GM12873 (cell line): ENCODE measurements at regions not wholly inside any gene's neighbourhood (a gene's known extent, or its start where the extent isn't known, plus 50 kb on each side); places are given as distances from the start of the nearest gene placed in this dataset.

Experiments
- CTCF ChIP-seq: IDR thresholded peaks from 2 replicates; pipeline ENCODE4 v1.5.1; 2012; ENCODE audit warnings: low read depth, mild to moderate bottlenecking, moderate library complexity, low read length, control low read depth; ENCODE audit not compliant: insufficient read depth; ENCODE audit errors: missing control alignments

- TF ChIP-seq CTCF = no peak
Observed at GRCh38 chr2:34604164-34604563, 1005.1 kb upstream of the FAM98A start.

- no peak for TF ChIP-seq CTCF
Observed at GRCh38 chr2:34602262-34602661, 1003.2 kb upstream of the FAM98A start.

GRCh38 chr2:34601561-34601960 is 1002.5 kb upstream of the FAM98A start:
- TF ChIP-seq CTCF = no peak

DNA sequence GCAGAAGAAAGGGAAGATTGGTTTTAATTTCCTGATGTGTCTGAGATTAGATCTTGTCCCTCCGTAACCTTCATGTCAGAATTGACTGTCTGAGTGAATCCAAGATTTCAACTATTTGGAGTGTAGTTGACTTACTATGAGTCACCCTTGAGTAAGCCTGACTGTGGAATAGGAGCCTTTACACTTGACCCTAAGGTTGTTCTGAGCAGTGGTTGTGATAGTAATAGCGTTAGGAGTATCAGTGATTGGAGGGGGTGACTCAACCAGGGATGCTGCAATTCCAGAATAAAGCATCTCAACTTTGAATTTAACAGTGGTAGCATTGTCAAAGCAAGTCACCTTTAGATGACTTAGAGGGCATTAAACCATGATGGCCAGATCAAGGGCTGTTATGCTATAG is 979.5 kb upstream of the FAM98A start:
- TF ChIP-seq CTCF = no peak

GRCh38 chr2:34570266-34570872 is 971.3 kb upstream of the FAM98A start:
- TF ChIP-seq CTCF = peak; percentile 20

DNA sequence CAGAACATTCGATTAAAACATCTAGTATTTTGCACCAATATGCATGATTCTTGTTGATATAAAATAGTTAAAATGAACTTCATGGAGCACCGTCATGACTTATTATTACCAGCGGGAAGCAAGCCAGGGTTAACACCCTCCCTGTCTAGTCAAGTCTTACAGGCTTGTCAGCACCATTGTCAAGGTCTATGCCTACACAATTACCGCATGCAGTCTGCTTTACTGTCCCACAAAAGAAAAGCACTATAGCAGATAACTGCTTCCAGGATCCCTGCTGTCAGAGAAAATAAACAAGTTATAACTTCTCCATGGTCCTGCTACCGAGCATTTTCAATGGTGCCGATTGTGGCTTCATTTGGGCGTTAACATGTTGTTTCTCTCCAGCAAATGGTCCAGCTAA is 968.0 kb upstream of the FAM98A start:
- TF ChIP-seq CTCF = no peak

DNA sequence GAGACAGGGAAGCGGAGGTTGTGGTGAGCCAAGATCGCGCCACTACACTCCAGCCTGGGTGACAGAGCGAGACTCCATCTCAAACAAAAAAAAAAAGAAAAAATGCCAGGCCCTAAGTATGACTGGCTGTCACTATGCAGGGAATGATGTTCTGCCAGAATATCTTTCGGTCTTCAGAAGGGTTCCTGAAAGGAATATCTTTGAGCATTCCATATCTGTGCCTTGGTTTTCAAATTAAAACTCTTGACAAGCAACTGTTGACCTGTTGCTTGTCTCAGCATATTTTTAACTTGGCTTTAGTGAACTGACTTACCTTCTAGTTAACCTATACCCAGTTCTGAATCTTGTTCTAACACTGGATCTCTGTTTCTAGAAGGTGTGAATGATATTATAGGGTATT is 953.2 kb upstream of the FAM98A start:
- no peak for TF ChIP-seq CTCF
